ENCODE measurements at regions not wholly inside any gene's neighbourhood (a gene's known extent, or its start where the extent isn't known, plus 50 kb on each side); places are given as distances from the start of the nearest gene placed in this dataset.
A peak's percentile ranks its signal among the peaks of the same experiment; 100 is the strongest.

- DNase-seq, result no peak
Observed at GRCh38 chr12:79534029-79534867, 156.5 kb downstream of the PAWR start.

GRCh38 chr12:79532907-79533288 is 157.9 kb downstream of the PAWR start:
- peak; percentile 65 for DNase-seq

GRCh38 chr12:79531518-79531917 is 159.2 kb downstream of the PAWR start:
- DNase-seq, result no peak

- peak; percentile 79 for DNase-seq
Observed at GRCh38 chr12:79527473-79527872, 163.3 kb downstream of the PAWR start.

- DNase-seq, result no peak
Observed at GRCh38 chr12:79525357-79525756, 165.4 kb downstream of the PAWR start.

- no peak for DNase-seq
Observed at GRCh38 chr12:79524507-79525148, 166.1 kb downstream of the PAWR start.

- DNase-seq, result no peak
Observed at GRCh38 chr12:79522989-79523386, 167.8 kb downstream of the PAWR start.

- peak; percentile 82 for DNase-seq
Observed at GRCh38 chr12:79522257-79522988, 168.3 kb downstream of the PAWR start.

- DNase-seq, result no peak
Observed at GRCh38 chr12:79521576-79521975, 169.2 kb downstream of the PAWR start.

GRCh38 chr12:79517363-79517762 is 173.4 kb downstream of the PAWR start:
- no peak for DNase-seq

- peak; percentile 14 for DNase-seq
Observed at GRCh38 chr12:79515530-79515935, 175.2 kb downstream of the PAWR start.

- DNase-seq, result peak; percentile 4
Observed at GRCh38 chr12:79514730-79515529, 175.8 kb downstream of the PAWR start.

- DNase-seq, result peak; percentile 26
Observed at GRCh38 chr12:79512068-79512467, 178.7 kb downstream of the PAWR start.

- no peak for DNase-seq
Observed at GRCh38 chr12:79508622-79509021, 182.1 kb downstream of the PAWR start.

Data from NCI-H69 (cell line).